ENCODE measurements at regions not wholly inside any gene's neighbourhood (a gene's known extent, or its start where the extent isn't known, plus 50 kb on each side); places are given as distances from the start of the nearest gene placed in this dataset.

DNA sequence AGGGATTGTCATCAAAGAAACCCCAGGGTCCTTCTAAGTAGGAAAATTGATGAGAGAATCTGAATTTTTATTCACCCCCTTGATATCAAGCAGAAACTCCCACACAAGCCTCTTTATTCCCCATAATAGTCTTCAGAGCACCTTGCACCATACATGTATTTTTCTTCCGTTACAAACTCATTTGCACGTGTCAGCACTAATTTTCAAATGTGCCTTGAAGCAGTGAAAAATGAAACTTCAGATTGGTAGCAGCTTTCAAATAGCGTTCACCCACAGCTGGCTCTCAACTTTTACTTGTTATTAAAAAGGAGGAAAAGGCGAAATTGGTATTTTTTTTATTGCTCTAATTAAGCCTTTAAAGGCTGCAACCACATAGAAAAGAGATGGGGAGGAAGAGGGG is 343.0 kb upstream of the TENM4 start:
- Histone ChIP-seq H3K27me3 (ENCODE audit: control insufficient read depth in 3 of 3, insufficient read depth in 3 of 3, low read depth in 1 of 3, low read length in 3 of 3) (no peaks in the 10 kb centered on the region), H2BK12ac (ENCODE audit: low read length) (no peak overlapping the region), H3K4me2 (ENCODE audit: insufficient read depth, low read length, poor library complexity, severe bottlenecking) (no peak overlapping the region), H3K4me1 (ENCODE audit: control insufficient read depth in 2 of 2, insufficient read depth in 1 of 2, low read depth in 1 of 2, low read length in 2 of 2) (no peaks in the 10 kb centered on the region), H3K79me1 (ENCODE audit: low read depth, low read length) (no peaks in the 10 kb centered on the region), H3K27ac (replicated peaks; ENCODE audit: low read length) (no peak overlapping the region), H3K4me3 (ENCODE audit: low read length in 2 of 2) (no peak overlapping the region), H3K9ac (ENCODE audit: low read depth, low read length, poor library complexity) (no peak overlapping the region), H2AFZ (ENCODE audit: low read length) (no peak overlapping the region), H3K4ac (ENCODE audit: low read length) (no peak overlapping the region), H3K14ac (ENCODE audit: low read length) (no peak overlapping the region), H4K8ac (ENCODE audit: low read depth, low read length) (no peak overlapping the region), H2AK5ac (ENCODE audit: low read depth, low read length) (no peak overlapping the region), H3K36me3 (replicated peaks in 1 of 2; ENCODE audit: control insufficient read depth in 2 of 2, insufficient read depth in 2 of 2, low read length in 2 of 2) (no peaks in the 10 kb centered on the region), H2BK120ac (ENCODE audit: low read depth, low read length) (no peak overlapping the region), H2BK5ac (ENCODE audit: low read length) (no peak overlapping the region), H3K23ac (ENCODE audit: low read depth, low read length, poor library complexity) (no peak overlapping the region), H3K9me3 (replicated peaks in 1 of 2; ENCODE audit: control insufficient read depth in 2 of 2, insufficient read depth in 1 of 2, low read depth in 1 of 2, low read length in 2 of 2) (no peaks in the 10 kb centered on the region), H3K18ac (ENCODE audit: low read length) (no peak overlapping the region), H2BK15ac (ENCODE audit: low read length) (no peak overlapping the region), H4K91ac (ENCODE audit: low read depth, low read length, poor library complexity) (no peak overlapping the region)
- DNase-seq (ENCODE audit: low spot score), result no peak
- WGBS, 2 donors (ENCODE audit: extremely low coverage in 2 of 2, insufficient read length in 2 of 2, insufficient replicate concordance in 1 of 2), result no CpG with 5 or more reads among the region's 4 CpGs

DNA sequence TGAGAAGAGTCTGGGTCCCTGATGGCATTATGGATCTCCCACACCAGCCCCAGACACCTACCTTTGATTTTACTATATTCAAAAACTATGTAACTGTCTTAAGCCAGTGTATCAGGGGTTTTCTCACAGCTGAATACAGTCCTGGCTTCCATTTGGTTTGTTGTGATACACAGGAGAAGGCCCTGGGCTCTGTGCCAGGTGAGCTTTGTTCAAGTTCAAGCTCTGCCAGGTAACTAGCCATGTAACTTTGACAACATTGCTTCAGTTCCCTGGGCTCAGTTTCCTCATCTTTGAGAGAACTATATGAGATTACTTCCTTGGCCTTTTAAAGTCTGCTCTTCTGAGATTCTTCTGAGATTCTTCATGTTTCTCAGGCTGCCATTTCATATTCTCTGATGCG is 327.5 kb upstream of the TENM4 start:
- Histone ChIP-seq H3K4me2 (ENCODE audit: insufficient read depth, low read length, poor library complexity, severe bottlenecking) (no peak overlapping the region), H3K9me3 (replicated peaks in 1 of 2; ENCODE audit: control insufficient read depth in 2 of 2, insufficient read depth in 1 of 2, low read depth in 1 of 2, low read length in 2 of 2) (no peaks in the 10 kb centered on the region), H3K9ac (ENCODE audit: low read depth, low read length, poor library complexity) (no peak overlapping the region), H3K36me3 (replicated peaks in 1 of 2; ENCODE audit: control insufficient read depth in 2 of 2, insufficient read depth in 2 of 2, low read length in 2 of 2) (no peaks in the 10 kb centered on the region), H2BK15ac (ENCODE audit: low read length) (no peak overlapping the region), H3K4me1 (ENCODE audit: control insufficient read depth in 2 of 2, insufficient read depth in 1 of 2, low read depth in 1 of 2, low read length in 2 of 2) (no peaks in the 10 kb centered on the region), H2BK5ac (ENCODE audit: low read length) (no peak overlapping the region), H3K14ac (ENCODE audit: low read length) (no peak overlapping the region), H4K91ac (ENCODE audit: low read depth, low read length, poor library complexity) (no peak overlapping the region), H3K27ac (replicated peaks; ENCODE audit: low read length) (no peak overlapping the region), H2BK120ac (ENCODE audit: low read depth, low read length) (no peak overlapping the region), H2AK5ac (ENCODE audit: low read depth, low read length) (no peak overlapping the region), H4K8ac (ENCODE audit: low read depth, low read length) (no peak overlapping the region), H2BK12ac (ENCODE audit: low read length) (no peak overlapping the region), H3K4ac (ENCODE audit: low read length) (no peak overlapping the region), H3K4me3 (ENCODE audit: low read length in 2 of 2) (no peak overlapping the region), H3K79me1 (ENCODE audit: low read depth, low read length) (no peaks in the 10 kb centered on the region), H3K18ac (ENCODE audit: low read length) (no peak overlapping the region), H3K23ac (ENCODE audit: low read depth, low read length, poor library complexity) (no peak overlapping the region), H2AFZ (ENCODE audit: low read length) (no peak overlapping the region), H3K27me3 (ENCODE audit: control insufficient read depth in 3 of 3, insufficient read depth in 3 of 3, low read depth in 1 of 3, low read length in 3 of 3) (no peaks in the 10 kb centered on the region)
- DNase-seq (ENCODE audit: low spot score), result no peak
- no CpG with 5 or more reads among the region's 1 CpG for WGBS, 2 donors (ENCODE audit: extremely low coverage in 2 of 2, insufficient read length in 2 of 2, insufficient replicate concordance in 1 of 2)

DNA sequence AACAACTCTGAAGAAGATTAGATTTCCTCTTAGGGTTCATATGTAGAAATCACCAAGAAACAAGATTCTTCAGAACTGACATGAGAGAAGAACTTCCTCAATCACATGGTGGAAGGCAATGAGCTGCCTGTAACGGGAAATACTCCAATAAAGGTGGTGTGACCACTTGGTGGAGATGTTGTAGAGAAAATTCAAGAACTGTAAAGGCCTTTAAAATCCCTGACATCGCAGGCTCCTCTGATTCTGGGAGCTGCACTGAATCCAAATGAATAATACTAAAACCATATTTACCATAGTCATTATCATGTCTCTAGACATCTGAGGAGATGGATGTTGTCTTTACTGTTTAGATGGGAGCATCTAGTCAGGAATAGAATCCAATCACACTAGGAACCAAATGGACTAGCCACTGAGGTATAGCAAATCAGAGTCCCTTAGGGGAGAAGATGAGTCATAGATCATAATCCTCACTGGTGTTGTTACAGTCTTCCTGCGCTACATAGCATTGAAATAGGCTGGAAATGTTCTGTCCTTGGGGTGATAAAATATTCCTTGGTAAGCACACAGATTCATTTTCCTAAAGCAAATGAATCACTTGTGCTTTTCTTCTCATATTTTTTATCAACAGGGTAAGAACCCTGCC is 321.6 kb upstream of the TENM4 start:
- H3K27ac ChIP-seq (replicated peaks; ENCODE audit: low read length), result no peak overlapping the region
- H2AFZ ChIP-seq (ENCODE audit: low read length), result no peak overlapping the region
- H3K23ac ChIP-seq (ENCODE audit: low read depth, low read length, poor library complexity), result no peak overlapping the region
- WGBS, 2 donors (ENCODE audit: extremely low coverage in 2 of 2, insufficient read length in 2 of 2, insufficient replicate concordance in 1 of 2), result no CpG with 5 or more reads among the region's 3 CpGs
- H2BK5ac ChIP-seq (ENCODE audit: low read length), result no peak overlapping the region
- no peaks in the 10 kb centered on the region for H3K36me3 ChIP-seq (replicated peaks in 1 of 2; ENCODE audit: control insufficient read depth in 2 of 2, insufficient read depth in 2 of 2, low read length in 2 of 2)
- no peaks in the 10 kb centered on the region for H3K9me3 ChIP-seq (replicated peaks in 1 of 2; ENCODE audit: control insufficient read depth in 2 of 2, insufficient read depth in 1 of 2, low read depth in 1 of 2, low read length in 2 of 2)
- H2BK15ac ChIP-seq (ENCODE audit: low read length), result no peak overlapping the region
- H3K4ac ChIP-seq (ENCODE audit: low read length), result no peak overlapping the region
- H3K4me3 ChIP-seq (ENCODE audit: low read length in 2 of 2), result no peak overlapping the region
- peaks cover 0 to 2% of the 10 kb centered on the region in 2 donors for H3K4me1 ChIP-seq (ENCODE audit: control insufficient read depth in 2 of 2, insufficient read depth in 1 of 2, low read depth in 1 of 2, low read length in 2 of 2)
- H3K14ac ChIP-seq (ENCODE audit: low read length), result no peak overlapping the region
- no peak overlapping the region for H3K4me2 ChIP-seq (ENCODE audit: insufficient read depth, low read length, poor library complexity, severe bottlenecking)
- peaks cover 0 to 2% (median 0%) of the 10 kb centered on the region in 3 experiments for H3K27me3 ChIP-seq (ENCODE audit: control insufficient read depth in 3 of 3, insufficient read depth in 3 of 3, low read depth in 1 of 3, low read length in 3 of 3)
- no peaks in the 10 kb centered on the region for H3K79me1 ChIP-seq (ENCODE audit: low read depth, low read length)
- no peak for DNase-seq (ENCODE audit: low spot score)
- no peak overlapping the region for H4K91ac ChIP-seq (ENCODE audit: low read depth, low read length, poor library complexity)
- no peak overlapping the region for H2BK12ac ChIP-seq (ENCODE audit: low read length)
- H2AK5ac ChIP-seq (ENCODE audit: low read depth, low read length), result no peak overlapping the region
- no peak overlapping the region for H2BK120ac ChIP-seq (ENCODE audit: low read depth, low read length)
- no peak overlapping the region for H3K9ac ChIP-seq (ENCODE audit: low read depth, low read length, poor library complexity)
- no peak overlapping the region for H3K18ac ChIP-seq (ENCODE audit: low read length)
- no peak overlapping the region for H4K8ac ChIP-seq (ENCODE audit: low read depth, low read length)

DNA sequence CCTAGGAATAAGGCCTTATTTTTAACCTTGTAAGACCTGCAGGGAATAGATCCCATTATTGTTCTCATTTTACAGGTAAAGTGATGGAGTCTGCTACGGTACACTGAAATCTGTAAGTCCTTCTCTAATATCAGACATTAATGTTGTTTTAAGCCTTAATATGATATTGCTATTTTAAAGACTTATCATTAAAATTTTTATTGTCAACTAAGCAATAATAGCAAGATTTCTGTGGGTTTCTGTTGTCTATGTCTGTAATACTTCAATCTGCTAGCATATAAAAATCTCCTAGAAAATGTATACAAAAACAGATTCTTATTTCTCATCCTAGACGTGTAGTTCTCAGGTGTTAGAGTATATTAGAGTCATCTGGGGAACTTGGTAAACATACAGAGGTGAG is 317.5 kb upstream of the TENM4 start:
- Histone ChIP-seq H3K9me3 (replicated peaks in 1 of 2; ENCODE audit: control insufficient read depth in 2 of 2, insufficient read depth in 1 of 2, low read depth in 1 of 2, low read length in 2 of 2) (no peaks in the 10 kb centered on the region), H3K9ac (ENCODE audit: low read depth, low read length, poor library complexity) (no peak overlapping the region), H2BK120ac (ENCODE audit: low read depth, low read length) (no peak overlapping the region), H4K91ac (ENCODE audit: low read depth, low read length, poor library complexity) (no peak overlapping the region), H3K4me2 (ENCODE audit: insufficient read depth, low read length, poor library complexity, severe bottlenecking) (no peak overlapping the region), H3K14ac (ENCODE audit: low read length) (no peak overlapping the region), H2BK5ac (ENCODE audit: low read length) (no peak overlapping the region), H3K4me1 (ENCODE audit: control insufficient read depth in 2 of 2, insufficient read depth in 1 of 2, low read depth in 1 of 2, low read length in 2 of 2) (peaks cover 0 to 2% of the 10 kb centered on the region in 2 donors), H3K4me3 (ENCODE audit: low read length in 2 of 2) (no peak overlapping the region), H2BK12ac (ENCODE audit: low read length) (no peak overlapping the region), H3K23ac (ENCODE audit: low read depth, low read length, poor library complexity) (no peak overlapping the region), H3K27ac (replicated peaks; ENCODE audit: low read length) (no peak overlapping the region), H3K36me3 (replicated peaks in 1 of 2; ENCODE audit: control insufficient read depth in 2 of 2, insufficient read depth in 2 of 2, low read length in 2 of 2) (no peaks in the 10 kb centered on the region), H3K27me3 (ENCODE audit: control insufficient read depth in 3 of 3, insufficient read depth in 3 of 3, low read depth in 1 of 3, low read length in 3 of 3) (peaks cover 0 to 2% (median 0%) of the 10 kb centered on the region in 3 experiments), H3K79me1 (ENCODE audit: low read depth, low read length) (no peaks in the 10 kb centered on the region), H2AFZ (ENCODE audit: low read length) (no peak overlapping the region), H3K18ac (ENCODE audit: low read length) (no peak overlapping the region), H2BK15ac (ENCODE audit: low read length) (no peak overlapping the region), H4K8ac (ENCODE audit: low read depth, low read length) (no peak overlapping the region), H3K4ac (ENCODE audit: low read length) (no peak overlapping the region), H2AK5ac (ENCODE audit: low read depth, low read length) (no peak overlapping the region)
- no peak for DNase-seq (ENCODE audit: low spot score)
- WGBS, 2 donors (ENCODE audit: extremely low coverage in 2 of 2, insufficient read length in 2 of 2, insufficient replicate concordance in 1 of 2), result no CpG with 5 or more reads among the region's 2 CpGs
